ENCODE measurements at regions not wholly inside any gene's neighbourhood (a gene's known extent, or its start where the extent isn't known, plus 50 kb on each side); places are given as distances from the start of the nearest gene placed in this dataset.
"Not testable (repeated sequence)": the region's sequence is repeated elsewhere in the genome, so short reads cannot be mapped to it uniquely, and the experiment has no call there.

GRCh38 chr4:71081192-71081591, 87.7 kb downstream of the DCK start:
- DNase-seq = no peak

- DNase-seq = no peak
Observed at GRCh38 chr4:71093745-71094144, 100.3 kb downstream of the DCK start.

- no peak for DNase-seq
Observed at GRCh38 chr4:71094201-71094600, 100.8 kb downstream of the DCK start.

GRCh38 chr4:71095141-71095540, 101.7 kb downstream of the DCK start:
- no peak for DNase-seq

- DNase-seq = no peak
Observed at GRCh38 chr4:71095545-71095944, 102.1 kb downstream of the DCK start.

GRCh38 chr4:71107726-71108125, 114.3 kb downstream of the DCK start:
- no peak for DNase-seq

GRCh38 chr4:71110499-71110898, 117.0 kb downstream of the DCK start:
- no peak for DNase-seq

- DNase-seq = not testable (repeated sequence)
Observed at GRCh38 chr4:71111133-71111532, 117.7 kb downstream of the DCK start.

GRCh38 chr4:71113294-71113693, 119.8 kb downstream of the DCK start:
- DNase-seq = no peak

GRCh38 chr4:71120831-71121524, 127.5 kb downstream of the DCK start:
- no peak for DNase-seq

GRCh38 chr4:71123951-71124350, 130.5 kb downstream of the DCK start:
- DNase-seq = no peak

- DNase-seq = no peak
Observed at GRCh38 chr4:71125137-71125536, 131.7 kb downstream of the DCK start.

GRCh38 chr4:71126719-71127118, 133.3 kb downstream of the DCK start:
- DNase-seq = no peak

GRCh38 chr4:71130827-71131603, 137.6 kb downstream of the DCK start:
- DNase-seq = no peak

- DNase-seq = no peak
Observed at GRCh38 chr4:71132486-71132885, 139.0 kb downstream of the DCK start.

- no peak for DNase-seq
Observed at GRCh38 chr4:71133491-71133890, 140.0 kb downstream of the DCK start.

GRCh38 chr4:71136071-71136470, 142.6 kb downstream of the DCK start:
- no peak for DNase-seq

GRCh38 chr4:71138007-71138615, 144.7 kb downstream of the DCK start:
- no peak for DNase-seq

GRCh38 chr4:71140563-71140962, 147.1 kb downstream of the DCK start:
- DNase-seq = no peak

- DNase-seq = no peak
Observed at GRCh38 chr4:71141125-71141524, 147.7 kb downstream of the DCK start.

GRCh38 chr4:71147261-71147660, 153.8 kb downstream of the DCK start:
- no peak for DNase-seq

GRCh38 chr4:71148545-71148944, 155.1 kb downstream of the DCK start:
- no peak for DNase-seq

GRCh38 chr4:71151054-71151453, 157.6 kb downstream of the DCK start:
- DNase-seq = no peak

- no peak for DNase-seq
Observed at GRCh38 chr4:71156616-71157015, 163.2 kb downstream of the DCK start.
